Activated CD4-positive, alpha-beta T cell treated with anti-CD3 and anti-CD28 coated beads, Interleukin-2, amount 10 ng/mL, durations not matched to agents 24 days and 14 days (primary cell): ENCODE measurements at regions not wholly inside any gene's neighbourhood (a gene's known extent, or its start where the extent isn't known, plus 50 kb on each side); places are given as distances from the start of the nearest gene placed in this dataset.
"Not testable (repeated sequence)": the region's sequence is repeated elsewhere in the genome, so short reads cannot be mapped to it uniquely, and the experiment has no call there.

Source experiments
- DNase-seq: peaks from one replicate; pipeline ENCODE4 v3.0.0; 2022
- H3K27ac Mint-ChIP-seq: one replicate; pipeline ENCODE4 v1.8.0; 2022; ENCODE audit warnings: mild to moderate bottlenecking, mixed read lengths
- H3K27me3 Mint-ChIP-seq: one replicate; pipeline ENCODE4 v1.8.0; 2022; ENCODE audit warnings: mixed read lengths
- H3K36me3 Mint-ChIP-seq: one replicate; pipeline ENCODE4 v1.8.0; 2022; ENCODE audit warnings: low read depth, mild to moderate bottlenecking, mixed read lengths
- H3K4me1 Mint-ChIP-seq: one replicate; pipeline ENCODE4 v1.8.0; 2021; ENCODE audit warnings: mixed read lengths
- H3K4me3 Mint-ChIP-seq: one replicate; pipeline ENCODE4 v1.8.0; 2022; ENCODE audit warnings: mild to moderate bottlenecking, moderate library complexity, mixed read lengths
- H3K9me3 Mint-ChIP-seq: one replicate; pipeline ENCODE4 v1.8.0; 2021; ENCODE audit warnings: mixed read lengths
- intact Hi-C: fragments of 100-400 bp; cut with micrococcal nuclease; formaldehyde crosslinking; loops from one replicate; pipeline ENCODE4 v1.15.1; 2023

DNA sequence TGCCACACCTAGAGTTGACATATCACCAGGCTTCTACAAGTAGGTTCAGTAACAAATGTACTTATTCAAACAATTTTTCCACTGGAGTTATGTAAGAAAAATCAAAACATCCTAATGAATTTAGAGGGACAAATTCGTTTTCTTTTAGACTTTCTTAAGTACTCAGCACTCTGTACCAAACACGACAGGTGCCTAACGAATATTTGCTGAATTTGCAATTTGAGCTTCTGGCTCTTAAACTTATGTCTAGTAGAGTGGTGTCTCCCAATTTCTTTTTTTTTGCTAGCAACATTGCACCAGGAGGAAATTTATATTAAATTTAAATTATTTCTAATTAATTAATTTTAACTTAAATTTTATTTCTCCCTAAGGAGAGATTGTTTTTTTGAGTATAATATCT lies 397.0 kb downstream of the CNTN3 start:
- Mint-ChIP-seq H3K27ac (no peak overlapping the region), H3K36me3 (no peaks in the 10 kb centered on the region), H3K4me3 (no peak overlapping the region), H3K4me1 (no peaks in the 10 kb centered on the region), H3K9me3 (no peaks in the 10 kb centered on the region), H3K27me3 (no peaks in the 10 kb centered on the region)
- no peak for DNase-seq
- intact Hi-C loops: no loop called here

DNA sequence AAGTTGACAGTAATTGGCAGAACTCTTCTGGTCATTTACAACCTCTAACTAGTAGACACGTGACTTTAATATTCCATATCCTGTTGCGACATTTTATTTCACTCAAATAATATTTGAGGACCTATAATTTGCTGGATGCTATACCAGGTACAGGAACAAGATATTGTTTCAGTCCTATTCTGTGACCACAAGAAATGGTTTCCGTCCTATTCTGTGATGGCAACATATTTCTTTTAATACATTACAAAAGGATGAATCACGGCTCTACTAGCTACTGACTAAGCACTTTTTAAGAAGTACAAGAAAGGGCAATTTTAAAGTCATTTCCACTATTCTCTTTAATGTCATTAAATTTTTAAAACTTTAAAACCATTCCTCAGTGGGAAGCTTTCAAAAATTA lies 400.2 kb downstream of the CNTN3 start:
- H3K27me3 Mint-ChIP-seq: no peaks in the 10 kb centered on the region
- intact Hi-C loops: no loop called here
- no peaks in the 10 kb centered on the region for H3K4me1 Mint-ChIP-seq
- DNase-seq: no peak
- no peaks in the 10 kb centered on the region for H3K36me3 Mint-ChIP-seq
- no peaks in the 10 kb centered on the region for H3K9me3 Mint-ChIP-seq
- H3K4me3 Mint-ChIP-seq: no peak overlapping the region
- no peak overlapping the region for H3K27ac Mint-ChIP-seq

DNA sequence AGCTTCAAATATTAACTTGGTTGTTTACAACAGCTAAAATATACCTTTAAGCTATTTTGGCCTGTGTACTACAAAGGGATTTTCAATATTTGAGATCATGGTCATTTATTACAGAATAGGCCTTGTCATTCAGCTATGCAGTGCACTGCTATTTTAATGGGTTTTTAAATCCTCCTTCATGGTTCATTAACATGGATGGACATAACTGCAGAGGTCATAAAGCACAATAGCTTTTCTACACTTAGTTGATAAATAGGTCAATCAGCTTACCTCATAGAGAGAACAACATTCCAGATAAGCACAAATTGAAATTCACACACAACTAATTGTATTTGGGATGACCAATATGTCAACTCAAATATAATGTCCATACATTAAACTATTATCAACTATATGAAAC lies 403.7 kb downstream of the CNTN3 start:
- intact Hi-C loops: no loop called here
- Mint-ChIP-seq H3K9me3 (peaks cover 3% of the 10 kb centered on the region), H3K27me3 (no peaks in the 10 kb centered on the region), H3K27ac (no peak overlapping the region), H3K4me1 (no peaks in the 10 kb centered on the region), H3K4me3 (no peak overlapping the region), H3K36me3 (no peaks in the 10 kb centered on the region)
- no peak for DNase-seq

DNA sequence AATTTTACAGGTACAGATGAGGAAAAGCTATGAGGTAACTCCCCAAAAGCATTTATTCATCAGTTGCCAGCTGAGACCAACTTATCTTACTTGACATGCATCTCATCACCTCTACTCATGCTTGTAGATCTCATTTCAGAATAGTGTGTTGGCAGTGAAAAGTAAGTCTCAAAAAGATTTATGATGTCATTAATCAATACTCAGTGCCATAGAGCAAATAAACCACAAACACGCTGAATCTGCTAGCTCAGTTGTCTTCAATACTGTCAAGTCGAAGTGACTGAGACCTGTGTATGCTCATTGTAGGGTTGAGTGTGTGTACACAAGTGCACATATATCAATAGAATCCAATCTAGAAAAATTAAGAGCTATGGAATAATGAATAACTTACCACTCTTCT lies 413.5 kb downstream of the CNTN3 start:
- Mint-ChIP-seq H3K9me3 (peaks cover 5% of the 10 kb centered on the region), H3K36me3 (no peaks in the 10 kb centered on the region), H3K27ac (no peak overlapping the region), H3K27me3 (no peaks in the 10 kb centered on the region), H3K4me1 (no peaks in the 10 kb centered on the region), H3K4me3 (no peak overlapping the region)
- no peak for DNase-seq
- intact Hi-C loops: no loop called here

DNA sequence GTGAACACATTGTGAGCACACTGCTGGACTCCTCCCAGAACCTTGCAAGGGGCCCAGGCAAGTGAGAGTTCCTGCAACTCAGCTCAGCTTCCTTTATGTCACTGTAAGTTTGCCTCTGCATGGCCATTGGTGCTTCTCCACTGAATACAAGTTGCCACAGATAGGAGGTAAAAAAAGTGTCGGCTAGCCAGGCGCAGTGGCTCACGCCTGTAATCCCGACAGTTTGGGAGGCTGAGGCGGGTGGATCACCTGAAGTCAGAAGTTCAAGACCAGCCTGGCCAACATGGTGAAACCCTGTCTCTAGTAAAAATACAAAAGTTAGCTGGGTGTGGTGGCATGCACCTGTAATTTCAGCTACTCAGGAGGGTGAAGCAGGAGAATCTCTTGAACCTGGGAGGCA lies 435.8 kb downstream of the CNTN3 start:
- H3K36me3 Mint-ChIP-seq, H3K4me1 Mint-ChIP-seq, H3K27ac Mint-ChIP-seq, intact Hi-C loops, DNase-seq, H3K4me3 Mint-ChIP-seq, H3K27me3 Mint-ChIP-seq: not testable (repeated sequence)
- H3K9me3 Mint-ChIP-seq: peaks cover 15% of the 10 kb centered on the region

DNA sequence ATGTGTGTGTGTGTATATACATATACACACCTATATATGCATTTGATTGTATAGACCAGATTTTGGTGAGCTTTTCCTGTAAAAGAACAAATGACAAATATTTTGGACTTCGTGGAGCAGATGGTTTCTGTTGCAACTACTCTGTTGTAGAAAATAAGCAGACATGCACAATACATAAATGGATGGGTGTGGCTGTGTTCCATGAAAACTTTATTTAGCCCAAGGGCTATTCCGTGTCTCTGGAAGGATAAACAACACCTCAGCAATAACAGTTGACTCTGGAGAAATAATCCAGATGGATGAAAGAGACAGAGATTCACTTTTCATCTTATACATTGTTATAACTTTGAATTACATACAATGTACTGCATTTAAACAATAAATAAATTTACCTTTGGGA lies 441.4 kb downstream of the CNTN3 start:
- intact Hi-C loops: no loop called here
- Mint-ChIP-seq H3K9me3 (peaks cover 3% of the 10 kb centered on the region), H3K27ac (no peak overlapping the region), H3K27me3 (no peaks in the 10 kb centered on the region), H3K4me1 (no peaks in the 10 kb centered on the region), H3K4me3 (no peak overlapping the region), H3K36me3 (no peaks in the 10 kb centered on the region)
- no peak for DNase-seq

DNA sequence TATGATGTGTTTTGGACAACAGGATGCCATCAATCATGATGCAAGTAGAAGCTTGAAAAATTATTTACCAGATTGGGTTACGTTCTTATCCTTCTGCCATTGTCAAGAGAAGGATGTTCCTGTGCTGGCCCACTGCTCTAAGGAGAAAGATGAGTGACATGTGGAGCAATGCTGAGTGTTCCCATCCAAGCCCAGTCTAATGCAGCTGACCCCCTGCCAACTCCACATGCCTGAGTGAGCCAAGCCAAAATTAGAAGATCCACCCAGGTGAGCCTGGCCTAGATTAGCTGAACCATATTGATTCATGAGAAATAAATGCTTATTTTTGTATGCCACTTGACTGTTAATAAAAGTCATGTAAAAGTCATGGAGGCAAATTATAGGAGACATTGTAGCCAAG lies 446.5 kb downstream of the CNTN3 start:
- Mint-ChIP-seq H3K27me3 (no peaks in the 10 kb centered on the region), H3K4me1 (no peaks in the 10 kb centered on the region), H3K27ac (no peak overlapping the region), H3K4me3 (no peak overlapping the region), H3K9me3 (no peaks in the 10 kb centered on the region), H3K36me3 (no peaks in the 10 kb centered on the region)
- intact Hi-C loops: no loop called here
- no peak for DNase-seq

DNA sequence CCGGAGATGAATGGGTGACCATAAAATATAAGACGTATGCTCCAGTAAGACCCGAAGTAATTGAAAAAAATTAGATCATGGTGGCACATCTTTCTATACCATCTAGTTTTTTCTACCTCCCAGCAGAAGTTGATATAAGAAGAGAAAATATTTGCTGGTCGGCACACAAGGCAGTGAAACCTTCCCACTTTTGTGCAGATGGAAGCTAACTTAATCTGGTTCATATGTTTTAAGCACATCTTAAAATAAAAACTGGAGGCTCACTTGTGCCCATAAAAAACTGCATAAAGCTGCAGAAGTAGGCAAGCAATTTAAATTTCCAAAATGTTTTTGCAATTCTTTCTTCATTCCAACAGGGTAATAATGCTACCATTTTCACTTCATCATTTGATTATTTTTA lies 449.2 kb downstream of the CNTN3 start:
- intact Hi-C loops: no loop called here
- H3K4me1 Mint-ChIP-seq: no peaks in the 10 kb centered on the region
- DNase-seq: no peak

DNA sequence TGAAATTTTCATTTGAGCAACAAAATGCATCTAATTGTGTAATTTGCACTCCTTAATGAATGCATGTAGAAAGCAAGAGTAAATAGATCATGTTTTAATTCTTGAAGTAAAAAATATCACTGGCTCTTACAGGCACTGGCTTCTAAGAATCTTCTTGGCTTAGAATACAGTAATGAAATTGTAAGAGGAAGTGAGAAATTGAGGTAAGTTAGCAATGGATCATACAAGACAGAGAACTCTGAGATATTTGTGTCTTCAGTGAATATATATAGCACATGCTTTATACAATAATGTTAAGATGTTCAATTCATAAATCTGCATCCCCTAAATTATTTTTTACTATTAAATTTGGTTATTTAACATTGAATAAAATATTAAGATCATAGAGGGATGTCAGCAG lies 465.0 kb downstream of the CNTN3 start:
- Mint-ChIP-seq H3K9me3 (no peaks in the 10 kb centered on the region), H3K36me3 (no peaks in the 10 kb centered on the region), H3K27me3 (no peaks in the 10 kb centered on the region), H3K4me3 (no peak overlapping the region), H3K4me1 (no peaks in the 10 kb centered on the region), H3K27ac (no peak overlapping the region)
- DNase-seq: no peak
- intact Hi-C loops: no loop called here

More for the DNA sequence above, 449.2 kb downstream of the CNTN3 start:
- no peak overlapping the region for H3K27ac Mint-ChIP-seq
- H3K36me3 Mint-ChIP-seq: no peaks in the 10 kb centered on the region
- no peak overlapping the region for H3K4me3 Mint-ChIP-seq
- H3K27me3 Mint-ChIP-seq: no peaks in the 10 kb centered on the region
- H3K9me3 Mint-ChIP-seq: peaks cover 4% of the 10 kb centered on the region

DNA sequence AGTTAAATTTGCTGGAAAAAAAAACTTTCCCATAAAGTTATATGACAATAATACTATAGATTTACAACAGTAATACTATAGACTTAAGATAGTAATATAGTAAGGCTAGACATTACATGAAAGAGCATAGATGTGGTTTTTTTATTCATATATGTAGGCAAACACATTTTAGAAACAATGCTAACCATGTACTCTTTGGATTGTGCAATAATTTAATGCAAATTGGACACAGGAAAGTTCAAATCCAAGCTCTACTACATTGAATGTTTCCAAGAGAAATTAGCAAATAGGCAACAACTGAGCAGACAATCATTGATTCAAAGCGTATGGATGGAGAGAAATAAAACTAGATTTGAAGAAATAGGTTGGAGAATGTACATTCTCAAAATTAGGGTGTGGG lies 469.2 kb downstream of the CNTN3 start:
- H3K27ac Mint-ChIP-seq: no peak overlapping the region

DNA sequence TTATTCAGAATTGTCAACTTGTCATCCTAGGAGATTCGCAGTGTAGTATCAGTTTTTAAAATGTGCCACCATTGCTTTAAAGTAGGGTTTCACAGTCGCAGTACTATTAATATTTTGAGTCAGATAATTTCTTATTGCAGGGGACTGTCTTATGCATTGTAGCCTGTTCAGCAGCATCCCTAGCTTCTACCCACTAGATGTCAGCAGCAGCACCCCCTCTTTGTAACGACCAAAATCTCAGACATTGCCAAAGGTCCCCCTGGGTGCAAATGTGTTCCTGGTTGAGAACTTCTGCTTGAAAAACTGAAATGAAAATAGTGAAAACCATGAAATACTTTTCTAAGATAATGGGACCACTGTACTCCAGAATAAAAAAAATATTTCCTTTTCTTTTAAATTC lies 474.8 kb downstream of the CNTN3 start:
- intact Hi-C loops: no loop called here
- Mint-ChIP-seq H3K36me3 (no peaks in the 10 kb centered on the region), H3K4me3 (no peak overlapping the region), H3K27ac (no peak overlapping the region), H3K9me3 (peaks cover 1% of the 10 kb centered on the region), H3K27me3 (no peaks in the 10 kb centered on the region), H3K4me1 (no peaks in the 10 kb centered on the region)
- DNase-seq: no peak

More for the DNA sequence above, 469.2 kb downstream of the CNTN3 start:
- H3K36me3 Mint-ChIP-seq: no peaks in the 10 kb centered on the region
- no peak for DNase-seq
- no peaks in the 10 kb centered on the region for H3K9me3 Mint-ChIP-seq
- intact Hi-C loops: no loop called here
- no peaks in the 10 kb centered on the region for H3K4me1 Mint-ChIP-seq
- H3K4me3 Mint-ChIP-seq: no peak overlapping the region
- H3K27me3 Mint-ChIP-seq: no peaks in the 10 kb centered on the region

DNA sequence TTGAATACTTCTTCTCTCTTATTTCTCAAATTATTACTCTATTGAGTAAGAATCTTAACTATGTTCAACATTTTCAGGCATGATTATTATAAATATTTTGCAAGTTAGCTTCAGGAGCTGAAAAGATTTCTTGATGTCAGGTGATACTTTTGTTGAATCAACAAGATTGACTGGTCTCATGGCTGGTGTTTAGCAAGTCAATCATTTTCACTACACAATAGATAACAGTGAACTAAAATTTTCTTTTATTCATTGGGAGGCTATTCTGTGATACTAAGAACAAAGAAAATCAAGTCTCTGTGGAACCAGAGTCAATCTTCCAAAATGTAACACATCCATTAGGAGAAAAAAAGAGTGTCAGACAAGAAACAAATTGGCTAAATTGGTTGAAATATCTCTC lies 476.7 kb downstream of the CNTN3 start:
- no peak for DNase-seq
- no peaks in the 10 kb centered on the region for H3K36me3 Mint-ChIP-seq
- no peak overlapping the region for H3K4me3 Mint-ChIP-seq
- H3K27me3 Mint-ChIP-seq: no peaks in the 10 kb centered on the region
- intact Hi-C loops: no loop called here
- H3K27ac Mint-ChIP-seq: no peak overlapping the region
- H3K4me1 Mint-ChIP-seq: no peaks in the 10 kb centered on the region
- peaks cover 6% of the 10 kb centered on the region for H3K9me3 Mint-ChIP-seq

DNA sequence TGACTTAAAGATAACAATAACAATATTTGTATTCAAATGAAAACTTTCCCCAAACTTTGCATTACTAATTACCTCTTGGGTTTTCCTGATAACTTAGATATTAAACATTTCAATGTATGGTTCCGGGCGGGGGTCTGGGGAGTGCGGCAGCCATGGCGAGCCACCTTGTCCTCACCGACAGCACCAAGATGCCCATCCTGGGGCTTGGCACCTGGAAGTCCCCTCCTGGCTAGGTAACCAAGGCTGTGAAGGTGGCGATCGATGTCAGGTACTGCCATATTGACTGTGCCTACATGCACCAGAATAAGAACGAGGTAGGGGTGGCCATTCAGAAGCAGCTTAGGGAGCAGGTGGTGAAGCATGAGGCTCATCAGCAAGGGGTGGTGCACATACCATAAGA lies 478.7 kb downstream of the CNTN3 start:
- DNase-seq: no peak
- H3K36me3 Mint-ChIP-seq: no peaks in the 10 kb centered on the region
- peaks cover 12% of the 10 kb centered on the region for H3K9me3 Mint-ChIP-seq
- H3K27ac Mint-ChIP-seq: no peak overlapping the region
- no peak overlapping the region for H3K4me3 Mint-ChIP-seq
- no peaks in the 10 kb centered on the region for H3K27me3 Mint-ChIP-seq
- intact Hi-C loops: no loop called here
- no peaks in the 10 kb centered on the region for H3K4me1 Mint-ChIP-seq

DNA sequence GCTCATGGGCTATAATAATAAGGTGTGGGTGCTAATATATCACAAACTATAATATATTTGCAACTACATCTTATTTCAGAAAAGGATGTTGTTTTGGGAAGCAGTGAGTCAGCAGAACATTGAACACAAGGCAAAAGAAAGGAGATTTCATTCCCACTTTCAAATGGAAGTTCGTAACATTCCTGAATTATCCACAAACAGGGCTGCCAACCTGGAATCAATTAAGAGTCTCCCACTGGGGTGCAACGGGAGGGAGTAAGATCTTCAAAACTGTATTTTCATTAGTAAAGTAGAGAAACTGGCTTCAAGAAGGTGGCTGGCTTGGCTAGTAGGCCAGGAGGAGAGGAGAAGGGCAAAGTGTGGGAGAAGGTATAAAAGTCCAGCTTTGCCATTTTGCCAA lies 479.6 kb downstream of the CNTN3 start:
- H3K27ac Mint-ChIP-seq: no peak overlapping the region
- no peak overlapping the region for H3K4me3 Mint-ChIP-seq
- no peaks in the 10 kb centered on the region for H3K36me3 Mint-ChIP-seq
- DNase-seq: no peak
- H3K4me1 Mint-ChIP-seq: no peaks in the 10 kb centered on the region
- H3K9me3 Mint-ChIP-seq: peaks cover 12% of the 10 kb centered on the region
- no peaks in the 10 kb centered on the region for H3K27me3 Mint-ChIP-seq
- intact Hi-C loops: no loop called here

DNA sequence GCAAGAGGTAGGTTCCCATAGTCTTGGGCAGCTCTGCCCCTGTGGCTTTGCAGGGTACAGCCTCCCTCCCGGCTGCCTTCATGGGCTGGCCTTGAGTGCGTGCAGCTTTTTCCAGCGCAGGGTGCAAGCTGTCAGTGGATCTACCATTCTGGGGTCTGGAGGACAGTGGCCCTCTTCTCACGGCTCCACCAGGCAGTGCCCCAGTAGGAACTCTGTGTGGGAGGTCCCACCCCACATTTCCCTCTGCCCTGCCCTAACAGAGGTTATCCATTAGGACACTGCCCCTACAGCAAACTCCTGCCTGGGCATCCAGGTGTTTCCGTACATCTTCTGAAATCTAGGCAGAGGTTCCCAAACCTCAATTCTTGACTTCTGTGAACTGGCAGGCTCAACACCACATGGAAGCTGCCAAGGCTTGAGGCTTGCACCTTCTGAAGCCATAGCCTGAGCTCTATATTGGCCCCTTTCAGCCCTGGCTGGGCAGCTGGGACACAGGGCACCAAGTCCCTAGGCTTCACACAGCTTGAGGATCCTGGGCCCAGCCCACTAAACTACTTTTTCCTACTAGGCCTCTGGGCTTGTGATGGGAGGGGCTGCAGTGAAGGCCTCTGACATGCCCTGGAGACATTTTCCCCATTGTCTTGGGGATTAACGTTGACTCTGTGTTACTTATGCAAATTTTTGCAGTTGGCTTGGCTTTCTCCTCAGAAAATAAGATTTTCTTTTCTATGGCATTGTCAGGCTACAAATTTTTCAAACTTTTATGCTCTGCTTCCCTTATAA lies 482.7 kb downstream of the CNTN3 start:
- intact Hi-C loops, H3K27ac Mint-ChIP-seq, H3K4me3 Mint-ChIP-seq, DNase-seq, H3K36me3 Mint-ChIP-seq, H3K4me1 Mint-ChIP-seq, H3K27me3 Mint-ChIP-seq: not testable (repeated sequence)
- peaks cover 16% of the 10 kb centered on the region for H3K9me3 Mint-ChIP-seq
